B cell (primary cell): ENCODE measurements at regions not wholly inside any gene's neighbourhood (a gene's known extent, or its start where the extent isn't known, plus 50 kb on each side); places are given as distances from the start of the nearest gene placed in this dataset.

ENCODE experiments used
- ATAC-seq: fragments of 200-7000 bp; cut with Tn5 transposase; one replicate; pipeline ENCODE4 v1.10.0; 2021; ENCODE audit warnings: low read depth, mild to moderate bottlenecking, moderate number of reproducible peaks, moderate library complexity
- CTCF ChIA-PET: fragments of 350-600 bp; sonication (Branson Sonifier 250); formaldehyde crosslinking; loops from one replicate; lab custom pipeline; 2021; ENCODE audit warnings: antibody characterized with exemption, inconsistent platforms; lab: Charles Lee
- POLR2A ChIA-PET: fragments of 350-600 bp; sonication (Branson Sonifier 250); formaldehyde crosslinking; loops from one replicate; lab custom pipeline; 2021; ENCODE audit warnings: antibody characterized with exemption; lab: Charles Lee
- DNase-seq: peaks from one replicate; pipeline ENCODE4 v3.0.0; 2013
- H2AFZ ChIP-seq: 2 replicates; pipeline ENCODE4 v1.6.1; 2012; ENCODE audit warnings: mild to moderate bottlenecking, low read depth, low read length; ENCODE audit not compliant: insufficient read depth, poor library complexity, severe bottlenecking
- H3K27ac ChIP-seq, 2 donors: 1 replicate in 1 of 2; 2 replicates in 1 of 2; pipeline ENCODE4 v1.5.1; 2012 to 2013; ENCODE audit warnings: low read length in 2 of 2, mild to moderate bottlenecking in 2 of 2, moderate library complexity in 1 of 2
- H3K27me3 ChIP-seq, 4 experiments: fragments of 200-600 bp in 1 of 4; sonication (generic) in 1 of 4; replicated peaks in 1 of 4; 1 replicate in 2 of 4; 2 replicates in 2 of 4; pipeline versions ENCODE4 v1.6.1 to v1.7.0; 2013 to 2016; ENCODE audit warnings: low read length in 3 of 4, mild to moderate bottlenecking in 2 of 4, mixed read lengths in 1 of 4, moderate library complexity in 1 of 4; ENCODE audit not compliant: insufficient read depth in 4 of 4, control insufficient read depth in 3 of 4; ENCODE audit errors: control extremely low read depth in 1 of 4
- H3K36me3 ChIP-seq, 2 experiments: replicated peaks in 1 of 2; 1 replicate in 1 of 2; 2 replicates in 1 of 2; pipeline versions ENCODE4 v1.6.1 to v1.7.1; 2013; ENCODE audit warnings: low read length in 1 of 2; ENCODE audit not compliant: insufficient read depth in 2 of 2, control insufficient read depth in 1 of 2; ENCODE audit errors: control extremely low read depth in 1 of 2, extremely low read depth in 1 of 2
- H3K4me1 ChIP-seq, 2 donors: fragments of 200-600 bp in 1 of 2; sonication (generic) in 1 of 2; 1 replicate in 1 of 2; 2 replicates in 1 of 2; pipeline versions ENCODE4 v1.5.1 to v1.6.1; 2013 to 2017; ENCODE audit warnings: low read length in 2 of 2; ENCODE audit not compliant: control insufficient read depth in 2 of 2, insufficient read depth in 2 of 2
- H3K4me2 ChIP-seq: replicated peaks from 2 replicates; pipeline ENCODE3; 2012; ENCODE audit warnings: mild to moderate bottlenecking, low read depth, low read length; ENCODE audit not compliant: poor library complexity, severe bottlenecking
- H3K4me3 ChIP-seq, 5 experiments: fragments of 200-600 bp in 1 of 5; sonication (generic) in 1 of 5; 1 replicate in 3 of 5; 2 replicates in 2 of 5; pipeline versions ENCODE4 v1.5.1 to v1.7.0; 2011 to 2016; ENCODE audit warnings: low read length in 4 of 5, mild to moderate bottlenecking in 4 of 5, low read depth in 2 of 5, control low read depth in 1 of 5, moderate library complexity in 1 of 5; ENCODE audit not compliant: insufficient read depth in 1 of 5; ENCODE audit errors: control extremely low read depth in 1 of 5, extremely low read depth in 1 of 5
- H3K79me2 ChIP-seq: fragments of 200-600 bp; sonication (generic); one replicate; pipeline ENCODE4 v1.6.0; 2016; ENCODE audit warnings: low read length; ENCODE audit not compliant: control insufficient read depth, insufficient read depth
- H3K9ac ChIP-seq: fragments of 200-600 bp; sonication (generic); 2 replicates; pipeline ENCODE4 v1.6.1; 2017; ENCODE audit warnings: mild to moderate bottlenecking, low read length, moderate library complexity
- H3K9me3 ChIP-seq, 3 donors: one replicate each; pipeline versions ENCODE4 v1.6.1 to v1.7.1; 2013; ENCODE audit warnings: low read length in 2 of 3; ENCODE audit not compliant: control insufficient read depth in 2 of 3, insufficient read depth in 1 of 3; ENCODE audit errors: control extremely low read depth in 1 of 3
- H4K20me1 ChIP-seq: 2 replicates; pipeline ENCODE4 v1.6.0; 2012; ENCODE audit warnings: mild to moderate bottlenecking, low read length; ENCODE audit not compliant: insufficient read depth, control insufficient read depth, poor library complexity, severe bottlenecking
- H3K27ac Mint-ChIP-seq: one replicate; pipeline ENCODE4 v1.8.0; 2021; ENCODE audit warnings: mixed read lengths
- H3K27me3 Mint-ChIP-seq: one replicate; pipeline ENCODE4 v1.8.0; 2021; ENCODE audit warnings: mixed read lengths
- H3K4me1 Mint-ChIP-seq: one replicate; pipeline ENCODE4 v1.8.0; 2021; ENCODE audit warnings: mixed read lengths
- H3K4me3 Mint-ChIP-seq: one replicate; pipeline ENCODE4 v1.8.0; 2021; ENCODE audit warnings: mixed read lengths
- H3K9me3 Mint-ChIP-seq: one replicate; pipeline ENCODE4 v1.8.0; 2022; ENCODE audit warnings: mixed read lengths; ENCODE audit not compliant: insufficient read depth
- CTCF ChIP-seq: fragments of 200-600 bp; IDR thresholded peaks from one replicate; pipeline ENCODE4 v1.8.0; 2022; ENCODE audit warnings: antibody characterized with exemption, mild to moderate bottlenecking
- EZH2 ChIP-seq: IDR thresholded peaks from 2 replicates; pipeline ENCODE4 v1.6.1; 2012; ENCODE audit warnings: borderline replicate concordance, low read depth, mild to moderate bottlenecking, moderate library complexity, low read length; ENCODE audit not compliant: insufficient read depth, poor library complexity, severe bottlenecking
- WGBS: methylation state at CpG from one replicate; pipeline ENCODE4 v1.1.5; 2013; ENCODE audit warnings: missing lambda C conversion rate; ENCODE audit not compliant: insufficient coverage; 5-methylcytosine and 5-hydroxymethylcytosine counted together
- intact Hi-C: fragments of 100-400 bp; cut with micrococcal nuclease; formaldehyde crosslinking; loops from one replicate; pipeline ENCODE4 v1.10.0; 2022

GRCh38 chr2:7795778-7796563 lies 878.8 kb downstream of the RNF144A start:
- TF ChIP-seq EZH2 (no peak), CTCF (no peak)
- H2AFZ ChIP-seq, result no peak overlapping the region
- POLR2A ChIA-PET, result no interaction called here
- H3K79me2 ChIP-seq, result no peaks in the 10 kb centered on the region
- no peak overlapping the region for H3K27ac Mint-ChIP-seq
- CTCF ChIA-PET, result no interaction called here
- DNase-seq (no peak), ATAC-seq (no peak)
- no peaks in the 10 kb centered on the region for H3K4me1 ChIP-seq
- peaks cover 6% of the 10 kb centered on the region for H3K9me3 Mint-ChIP-seq
- H3K27me3 ChIP-seq, result no peaks in the 10 kb centered on the region
- WGBS, result 48% methylated on average over 6 of the region's 7 CpGs
- H3K4me1 Mint-ChIP-seq, result no peaks in the 10 kb centered on the region
- no peak overlapping the region for H3K4me3 Mint-ChIP-seq
- no peak overlapping the region for H3K4me2 ChIP-seq
- intact Hi-C loops, result no loop called here
- H3K9ac ChIP-seq, result no peak overlapping the region
- no peaks in the 10 kb centered on the region for H4K20me1 ChIP-seq
- H3K36me3 ChIP-seq, result no peaks in the 10 kb centered on the region
- no peak overlapping the region for H3K4me3 ChIP-seq
- peaks cover 3% of the 10 kb centered on the region for H3K27me3 Mint-ChIP-seq
- no peak overlapping the region for H3K27ac ChIP-seq
- H3K9me3 ChIP-seq, result peaks cover 0 to 7% (median 6%) of the 10 kb centered on the region in 3 donors

- Histone ChIP-seq H3K4me2 (no peak overlapping the region), H3K4me3 (no peak overlapping the region), H3K4me1 (no peaks in the 10 kb centered on the region), H3K36me3 (no peaks in the 10 kb centered on the region), H3K27me3 (no peaks in the 10 kb centered on the region), H3K79me2 (no peaks in the 10 kb centered on the region), H4K20me1 (no peaks in the 10 kb centered on the region), H3K9ac (no peak overlapping the region), H3K27ac (no peak overlapping the region), H3K9me3 (peaks cover 0 to 17% (median 15%) of the 10 kb centered on the region in 3 donors), H2AFZ (no peak overlapping the region)
- Mint-ChIP-seq H3K4me1 (no peaks in the 10 kb centered on the region), H3K27me3 (peaks cover 3% of the 10 kb centered on the region), H3K27ac (no peak overlapping the region), H3K4me3 (no peak overlapping the region), H3K9me3 (peaks cover 9% of the 10 kb centered on the region)
- ATAC-seq (no peak), DNase-seq (no peak)
- WGBS, result no CpG with 5 or more reads among the region's 2 CpGs
- POLR2A ChIA-PET, result no interaction called here
- intact Hi-C loops, result no loop called here
- TF ChIP-seq CTCF (no peak), EZH2 (no peak)
- CTCF ChIA-PET, result no interaction called here
These were observed 881.8 kb upstream of the ID2 start for GRCh38 chr2:7800031-7800430.
